ENCODE measurements at regions not wholly inside any gene's neighbourhood (a gene's known extent, or its start where the extent isn't known, plus 50 kb on each side); places are given as distances from the start of the nearest gene placed in this dataset.

DNA sequence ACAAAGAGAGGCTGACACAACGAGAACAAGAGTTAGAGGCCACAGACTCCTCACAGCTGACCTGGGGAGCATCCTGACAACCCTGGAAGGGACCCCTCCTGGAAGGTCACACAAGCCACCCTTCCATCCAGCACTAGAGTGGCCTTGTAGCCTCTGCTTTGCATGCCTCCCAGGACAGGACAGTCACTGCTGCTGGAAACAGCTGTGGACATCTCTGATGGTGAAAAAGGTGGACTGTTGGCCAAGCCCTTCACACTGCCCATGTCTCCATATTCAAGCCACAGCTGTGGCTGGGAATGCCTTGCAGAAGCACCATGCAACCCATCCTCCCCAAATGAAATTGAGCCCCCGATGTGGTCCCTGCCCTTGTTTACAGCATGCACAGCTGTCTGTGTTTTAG lies 102.1 kb upstream of the SRSF6 start:
- TF ChIP-seq, protein P1, sequence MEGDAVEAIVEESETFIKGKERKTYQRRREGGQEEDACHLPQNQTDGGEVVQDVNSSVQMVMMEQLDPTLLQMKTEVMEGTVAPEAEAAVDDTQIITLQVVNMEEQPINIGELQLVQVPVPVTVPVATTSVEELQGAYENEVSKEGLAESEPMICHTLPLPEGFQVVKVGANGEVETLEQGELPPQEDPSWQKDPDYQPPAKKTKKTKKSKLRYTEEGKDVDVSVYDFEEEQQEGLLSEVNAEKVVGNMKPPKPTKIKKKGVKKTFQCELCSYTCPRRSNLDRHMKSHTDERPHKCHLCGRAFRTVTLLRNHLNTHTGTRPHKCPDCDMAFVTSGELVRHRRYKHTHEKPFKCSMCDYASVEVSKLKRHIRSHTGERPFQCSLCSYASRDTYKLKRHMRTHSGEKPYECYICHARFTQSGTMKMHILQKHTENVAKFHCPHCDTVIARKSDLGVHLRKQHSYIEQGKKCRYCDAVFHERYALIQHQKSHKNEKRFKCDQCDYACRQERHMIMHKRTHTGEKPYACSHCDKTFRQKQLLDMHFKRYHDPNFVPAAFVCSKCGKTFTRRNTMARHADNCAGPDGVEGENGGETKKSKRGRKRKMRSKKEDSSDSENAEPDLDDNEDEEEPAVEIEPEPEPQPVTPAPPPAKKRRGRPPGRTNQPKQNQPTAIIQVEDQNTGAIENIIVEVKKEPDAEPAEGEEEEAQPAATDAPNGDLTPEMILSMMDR (IDR thresholded peaks at IDR 0.05): no peak
- TF ChIP-seq POLR2A (IDR thresholded peaks at IDR 0.05): no peak

Measured in lower leg skin (tissue), 3 donors.